Transverse colon (tissue), 4 donors: ENCODE measurements at regions not wholly inside any gene's neighbourhood (a gene's known extent, or its start where the extent isn't known, plus 50 kb on each side); places are given as distances from the start of the nearest gene placed in this dataset.

Experiments
- EP300 ChIP-seq: sonication (generic); formaldehyde crosslinking; IDR thresholded peaks from one replicate; pipeline ENCODE4 v1.6.1; 2017; ENCODE audit warnings: antibody characterized with exemption, low read depth
- POLR2AphosphoS5 ChIP-seq, 3 donors: sonication (generic); formaldehyde crosslinking; IDR thresholded peaks; one replicate each; pipeline ENCODE4 v1.6.1; 2016; ENCODE audit warnings: antibody characterized with exemption in 3 of 3
- TF ChIP-seq, protein P1 (sequence below), 5 experiments: fragments of 200-600 bp in 3 of 5; fragments of 450-650 bp in 2 of 5; sonication (generic) in 3 of 5; IDR thresholded peaks; 1 replicate in 2 of 5; 2 replicates in 3 of 5; pipeline ENCODE4 v1.5.1; 2016 to 2017; ENCODE audit warnings: antibody characterized with exemption in 5 of 5, inconsistent platforms in 3 of 5, mild to moderate bottlenecking in 2 of 5, moderate library complexity in 1 of 5

- TF ChIP-seq, protein P1, sequence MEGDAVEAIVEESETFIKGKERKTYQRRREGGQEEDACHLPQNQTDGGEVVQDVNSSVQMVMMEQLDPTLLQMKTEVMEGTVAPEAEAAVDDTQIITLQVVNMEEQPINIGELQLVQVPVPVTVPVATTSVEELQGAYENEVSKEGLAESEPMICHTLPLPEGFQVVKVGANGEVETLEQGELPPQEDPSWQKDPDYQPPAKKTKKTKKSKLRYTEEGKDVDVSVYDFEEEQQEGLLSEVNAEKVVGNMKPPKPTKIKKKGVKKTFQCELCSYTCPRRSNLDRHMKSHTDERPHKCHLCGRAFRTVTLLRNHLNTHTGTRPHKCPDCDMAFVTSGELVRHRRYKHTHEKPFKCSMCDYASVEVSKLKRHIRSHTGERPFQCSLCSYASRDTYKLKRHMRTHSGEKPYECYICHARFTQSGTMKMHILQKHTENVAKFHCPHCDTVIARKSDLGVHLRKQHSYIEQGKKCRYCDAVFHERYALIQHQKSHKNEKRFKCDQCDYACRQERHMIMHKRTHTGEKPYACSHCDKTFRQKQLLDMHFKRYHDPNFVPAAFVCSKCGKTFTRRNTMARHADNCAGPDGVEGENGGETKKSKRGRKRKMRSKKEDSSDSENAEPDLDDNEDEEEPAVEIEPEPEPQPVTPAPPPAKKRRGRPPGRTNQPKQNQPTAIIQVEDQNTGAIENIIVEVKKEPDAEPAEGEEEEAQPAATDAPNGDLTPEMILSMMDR (IDR thresholded peaks at IDR 0.05): no peak
- no peak for TF ChIP-seq POLR2AphosphoS5 (IDR thresholded peaks at IDR 0.05)
- no peak for TF ChIP-seq EP300
Measured at GRCh38 chr10:53547364-53547763, 774.8 kb upstream of the MBL2 start.
